Psoas muscle (tissue), 7 donors: ENCODE measurements at regions not wholly inside any gene's neighbourhood (a gene's known extent, or its start where the extent isn't known, plus 50 kb on each side); places are given as distances from the start of the nearest gene placed in this dataset.

Experiments used
- ATAC-seq, 4 donors: fragments of 200-7000 bp; cut with Tn5 transposase; one replicate each; pipeline ENCODE4 v1.9.1; 2020; ENCODE audit warnings: moderate library complexity in 3 of 4, mild to moderate bottlenecking in 2 of 4
- DNase-seq, 2 donors: peaks; one replicate each; pipeline ENCODE4 v3.0.0-alpha.2; 2020
- H3K27ac ChIP-seq: fragments of 200-600 bp; one replicate; pipeline ENCODE4 v1.8.0; 2022
- H3K27me3 ChIP-seq, 3 donors: fragments of 200-600 bp in 1 of 3; one replicate each; pipeline versions ENCODE4 v1.6.1 to v1.8.0; 2013 to 2022; ENCODE audit warnings: low read length in 2 of 3, mild to moderate bottlenecking in 2 of 3, moderate library complexity in 1 of 3; ENCODE audit not compliant: insufficient read depth in 3 of 3
- H3K36me3 ChIP-seq, 2 donors: fragments of 200-600 bp in 1 of 2; one replicate each; pipeline versions ENCODE4 v1.6.1 to v1.8.0; 2013 to 2022; ENCODE audit warnings: low read depth in 1 of 2, mild to moderate bottlenecking in 1 of 2, moderate library complexity in 1 of 2; ENCODE audit not compliant: insufficient read depth in 1 of 2
- H3K4me1 ChIP-seq: fragments of 200-600 bp; one replicate; pipeline ENCODE4 v1.8.0; 2022
- H3K4me3 ChIP-seq: fragments of 200-600 bp; one replicate; pipeline ENCODE4 v1.8.0; 2022; ENCODE audit warnings: mild to moderate bottlenecking
- H3K9me3 ChIP-seq: fragments of 200-600 bp; one replicate; pipeline ENCODE4 v1.8.0; 2022
- WGBS, 3 donors: extraction: QIAGEN DNeasy Blood & Tissue Kit; methylation state at CpG; one replicate each; pipeline versions ENCODE4 v1.1.6 to v1.1.7; 2013; 5-methylcytosine and 5-hydroxymethylcytosine counted together
- intact Hi-C, 2 donors: fragments of 100-400 bp; cut with DNase I; formaldehyde crosslinking; loops; one replicate each; pipeline versions ENCODE4 v1.11.0 to v1.14.2; 2022
- TF ChIP-seq, protein P1 (sequence below): fragments of 200-600 bp; IDR thresholded peaks from one replicate; pipeline ENCODE4 v1.8.0; 2022; ENCODE audit warnings: antibody characterized with exemption
- donor health status: healthy with polysubstance abuse.
- donor health status: DM: no; HTN: no; CAD: no; lungs with moderate emphysema.
- donor health status: Bipolar disorder and iron deficiency.
- donor health status: healthy.
- donor health status: DM: yes; HTN: yes; CAD: no.
- donor health status: DM: no; HTN: no; CAD: no.
- donor health status: DM: yes; HTN: yes; CAD: no.

DNA sequence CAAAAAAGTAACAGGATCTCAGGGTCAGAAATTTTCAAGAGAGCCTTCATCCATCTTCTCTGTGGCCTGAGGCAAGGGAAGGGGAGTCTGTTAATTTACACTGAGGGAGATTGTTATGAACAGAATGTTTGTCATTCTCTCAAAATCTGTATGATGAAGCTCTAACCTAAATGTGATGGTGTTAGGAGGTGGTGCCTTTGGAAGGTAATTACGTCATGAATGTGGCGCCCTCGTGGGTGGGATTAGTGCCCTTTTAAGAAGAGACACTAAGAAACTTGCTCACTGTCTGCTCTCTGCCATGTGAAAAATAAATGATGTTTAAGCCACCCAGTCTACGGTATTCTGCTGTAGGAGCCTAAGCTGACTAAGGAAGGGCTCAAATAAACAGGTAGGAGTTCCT lies 521.6 kb downstream of the SNAPC1 start:
- Histone ChIP-seq H3K27me3 (no peaks in the 10 kb centered on the region), H3K36me3 (no peaks in the 10 kb centered on the region), H3K9me3 (no peaks in the 10 kb centered on the region), H3K27ac (no peak overlapping the region), H3K4me3 (no peak overlapping the region), H3K4me1 (no peaks in the 10 kb centered on the region)
- TF ChIP-seq, protein P1, sequence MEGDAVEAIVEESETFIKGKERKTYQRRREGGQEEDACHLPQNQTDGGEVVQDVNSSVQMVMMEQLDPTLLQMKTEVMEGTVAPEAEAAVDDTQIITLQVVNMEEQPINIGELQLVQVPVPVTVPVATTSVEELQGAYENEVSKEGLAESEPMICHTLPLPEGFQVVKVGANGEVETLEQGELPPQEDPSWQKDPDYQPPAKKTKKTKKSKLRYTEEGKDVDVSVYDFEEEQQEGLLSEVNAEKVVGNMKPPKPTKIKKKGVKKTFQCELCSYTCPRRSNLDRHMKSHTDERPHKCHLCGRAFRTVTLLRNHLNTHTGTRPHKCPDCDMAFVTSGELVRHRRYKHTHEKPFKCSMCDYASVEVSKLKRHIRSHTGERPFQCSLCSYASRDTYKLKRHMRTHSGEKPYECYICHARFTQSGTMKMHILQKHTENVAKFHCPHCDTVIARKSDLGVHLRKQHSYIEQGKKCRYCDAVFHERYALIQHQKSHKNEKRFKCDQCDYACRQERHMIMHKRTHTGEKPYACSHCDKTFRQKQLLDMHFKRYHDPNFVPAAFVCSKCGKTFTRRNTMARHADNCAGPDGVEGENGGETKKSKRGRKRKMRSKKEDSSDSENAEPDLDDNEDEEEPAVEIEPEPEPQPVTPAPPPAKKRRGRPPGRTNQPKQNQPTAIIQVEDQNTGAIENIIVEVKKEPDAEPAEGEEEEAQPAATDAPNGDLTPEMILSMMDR: no peak
- DNase-seq: no peak
- WGBS, 3 donors: 86 to 93% (median 92%) methylated on average over 4 of the region's 4 CpGs
- intact Hi-C loops: no loop called here
- ATAC-seq: no peak

- intact Hi-C loops: no loop called here
- ATAC-seq: no peak
- 55 to 68% (median 63%) methylated on average over 3 of the region's 3 CpGs for WGBS, 3 donors
Measured at GRCh38 chr14:62289471-62289870, 527.3 kb downstream of the SNAPC1 start.

DNA sequence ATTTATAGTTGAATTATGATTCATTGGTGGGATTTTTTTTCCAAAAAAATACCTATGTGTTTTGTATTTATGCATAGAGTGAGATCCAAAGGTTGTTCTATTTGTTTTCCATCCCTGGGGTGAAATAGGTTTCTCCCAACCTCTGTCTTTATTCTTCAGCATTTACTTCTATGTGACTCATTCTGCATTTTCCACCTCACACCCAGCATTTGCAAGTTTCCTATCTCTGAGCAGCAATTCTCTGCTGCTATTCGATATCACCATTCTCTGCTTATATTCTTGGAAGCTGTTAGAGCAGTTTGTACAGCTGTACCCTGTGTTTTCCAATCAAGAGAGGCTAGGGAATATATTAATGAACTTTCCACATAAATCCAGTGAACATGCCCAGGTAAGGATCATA lies 538.9 kb downstream of the SNAPC1 start:
- no peak overlapping the region for H3K4me3 ChIP-seq
- TF ChIP-seq, protein P1: no peak
- H3K27ac ChIP-seq: no peak overlapping the region
- no peaks in the 10 kb centered on the region for H3K27me3 ChIP-seq
- no peaks in the 10 kb centered on the region for H3K9me3 ChIP-seq
- no peaks in the 10 kb centered on the region for H3K4me1 ChIP-seq
- WGBS, 3 donors: 64 to 72% (median 69%) methylated on average over 1 of the region's 1 CpG
- intact Hi-C loops: no loop called here
- H3K36me3 ChIP-seq: no peaks in the 10 kb centered on the region
- DNase-seq (no peak), ATAC-seq (no peak)

More at GRCh38 chr14:62289471-62289870, 527.3 kb downstream of the SNAPC1 start:
- H3K27ac ChIP-seq: no peak overlapping the region
- no peaks in the 10 kb centered on the region for H3K9me3 ChIP-seq
- no peaks in the 10 kb centered on the region for H3K27me3 ChIP-seq
- H3K36me3 ChIP-seq: no peaks in the 10 kb centered on the region
- H3K4me3 ChIP-seq: no peak overlapping the region
- TF ChIP-seq, protein P1: no peak
- no peaks in the 10 kb centered on the region for H3K4me1 ChIP-seq
- no peak for DNase-seq

DNA sequence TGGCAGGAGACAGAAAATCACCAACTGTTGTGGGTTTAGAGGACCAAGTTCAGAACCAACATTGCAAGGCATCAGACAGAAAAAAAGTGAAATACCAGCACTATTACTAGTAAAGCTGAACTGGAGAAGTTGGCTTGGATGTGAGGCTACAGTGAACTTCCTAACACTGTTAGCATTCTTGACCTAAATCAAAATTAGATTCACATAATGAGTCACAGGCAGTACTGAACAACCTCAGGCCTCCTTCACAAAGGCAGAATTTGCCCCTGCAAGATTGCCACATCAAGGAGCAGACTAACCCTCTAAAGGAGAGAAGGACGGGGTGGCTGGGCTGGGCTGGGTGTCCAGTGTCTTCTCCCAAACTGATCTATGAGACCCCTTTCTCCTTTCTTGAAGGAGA lies 539.7 kb downstream of the SNAPC1 start:
- ATAC-seq (peak in 1 of 4 donors; percentile 36), DNase-seq (no peak)
- Histone ChIP-seq H3K9me3 (no peaks in the 10 kb centered on the region), H3K36me3 (no peaks in the 10 kb centered on the region), H3K27me3 (no peaks in the 10 kb centered on the region), H3K4me3 (no peak overlapping the region), H3K4me1 (no peaks in the 10 kb centered on the region), H3K27ac (no peak overlapping the region)
- 65 to 85% (median 79%) methylated on average over 1 of the region's 1 CpG for WGBS, 3 donors
- intact Hi-C loops: no loop called here
- TF ChIP-seq, protein P1: no peak

GRCh38 chr14:62303437-62303836 lies 541.2 kb downstream of the SNAPC1 start:
- no peaks in the 10 kb centered on the region for H3K36me3 ChIP-seq
- intact Hi-C loops: no loop called here
- TF ChIP-seq, protein P1: no peak
- DNase-seq (no peak), ATAC-seq (no peak)
- H3K27me3 ChIP-seq: no peaks in the 10 kb centered on the region
- H3K9me3 ChIP-seq: no peaks in the 10 kb centered on the region
- H3K4me1 ChIP-seq: no peaks in the 10 kb centered on the region
- H3K4me3 ChIP-seq: no peak overlapping the region
- whole genome bisulfite sequencing, 3 donors: 71 to 75% (median 75%) methylated on average over 4 of the region's 4 CpGs
- H3K27ac ChIP-seq: no peak overlapping the region
